Suprapubic skin (tissue), 3 donors: ENCODE measurements at regions not wholly inside any gene's neighbourhood (a gene's known extent, or its start where the extent isn't known, plus 50 kb on each side); places are given as distances from the start of the nearest gene placed in this dataset.

Experiments
- CTCF ChIP-seq, 2 donors: fragments of 200-600 bp in 1 of 2; fragments of 450-650 bp in 1 of 2; sonication (generic) in 1 of 2; IDR thresholded peaks; one replicate each; pipeline ENCODE4 v1.5.1; 2016 to 2019; ENCODE audit warnings: antibody characterized with exemption in 2 of 2, mild to moderate bottlenecking in 1 of 2, moderate library complexity in 1 of 2
- POLR2A ChIP-seq, 2 donors: fragments of 450-650 bp; IDR thresholded peaks; one replicate each; pipeline ENCODE4 v1.6.1; 2017; ENCODE audit warnings: antibody characterized with exemption in 2 of 2, mild to moderate bottlenecking in 2 of 2, moderate library complexity in 2 of 2

- TF ChIP-seq CTCF (IDR thresholded peaks at IDR 0.05) (no peak), POLR2A (IDR thresholded peaks at IDR 0.05) (no peak)
These were observed 56.7 kb upstream of the JCAD start for GRCh38 chr10:30116041-30116491.
